ENCODE measurements at regions not wholly inside any gene's neighbourhood (a gene's known extent, or its start where the extent isn't known, plus 50 kb on each side); places are given as distances from the start of the nearest gene placed in this dataset.

- no peak for DNase-seq (ENCODE audit: low spot score)
- TF ChIP-seq, protein P1, sequence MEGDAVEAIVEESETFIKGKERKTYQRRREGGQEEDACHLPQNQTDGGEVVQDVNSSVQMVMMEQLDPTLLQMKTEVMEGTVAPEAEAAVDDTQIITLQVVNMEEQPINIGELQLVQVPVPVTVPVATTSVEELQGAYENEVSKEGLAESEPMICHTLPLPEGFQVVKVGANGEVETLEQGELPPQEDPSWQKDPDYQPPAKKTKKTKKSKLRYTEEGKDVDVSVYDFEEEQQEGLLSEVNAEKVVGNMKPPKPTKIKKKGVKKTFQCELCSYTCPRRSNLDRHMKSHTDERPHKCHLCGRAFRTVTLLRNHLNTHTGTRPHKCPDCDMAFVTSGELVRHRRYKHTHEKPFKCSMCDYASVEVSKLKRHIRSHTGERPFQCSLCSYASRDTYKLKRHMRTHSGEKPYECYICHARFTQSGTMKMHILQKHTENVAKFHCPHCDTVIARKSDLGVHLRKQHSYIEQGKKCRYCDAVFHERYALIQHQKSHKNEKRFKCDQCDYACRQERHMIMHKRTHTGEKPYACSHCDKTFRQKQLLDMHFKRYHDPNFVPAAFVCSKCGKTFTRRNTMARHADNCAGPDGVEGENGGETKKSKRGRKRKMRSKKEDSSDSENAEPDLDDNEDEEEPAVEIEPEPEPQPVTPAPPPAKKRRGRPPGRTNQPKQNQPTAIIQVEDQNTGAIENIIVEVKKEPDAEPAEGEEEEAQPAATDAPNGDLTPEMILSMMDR (IDR thresholded peaks at IDR 0.05; ENCODE audit: extremely low read depth, missing control alignments), result no peak
Measured at GRCh38 chr3:145118303-145118702, 1042.7 kb downstream of the PLOD2 start.

DNA sequence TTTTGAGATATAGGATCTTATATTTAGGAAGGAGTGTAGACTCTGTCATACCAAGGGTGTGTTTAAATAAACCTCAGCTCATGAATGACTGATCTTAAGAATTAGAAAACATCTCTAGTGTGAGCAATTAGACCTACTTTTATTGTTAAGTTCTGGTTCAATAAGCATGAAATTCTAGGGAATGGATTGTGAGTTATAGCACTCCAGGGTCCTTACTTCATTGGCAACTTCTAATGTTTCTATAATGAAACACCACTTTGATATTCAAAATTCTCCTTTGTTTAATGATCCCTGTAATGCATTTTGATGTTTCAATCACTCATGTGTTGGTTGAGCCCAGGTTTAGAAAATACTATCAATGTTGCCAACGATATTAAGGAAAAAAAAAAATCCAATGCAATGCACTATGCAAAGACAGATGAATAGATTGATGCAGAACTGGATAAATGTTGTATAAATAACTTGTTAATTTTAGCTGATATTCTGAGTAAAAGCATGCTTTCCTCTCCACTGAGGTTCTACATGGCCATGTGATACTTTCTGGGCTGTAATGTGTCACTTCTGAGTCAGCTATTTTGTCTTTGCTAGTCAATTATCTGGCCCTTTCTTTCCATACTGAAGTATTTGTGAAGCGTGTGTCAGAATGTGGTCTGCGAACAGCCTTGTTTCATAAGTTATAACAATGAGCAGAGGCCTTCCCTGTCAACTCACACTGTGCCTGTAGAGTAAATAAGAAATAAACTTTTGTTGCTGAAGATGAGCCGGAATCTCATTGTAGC, 1035.9 kb downstream of the PLOD2 start:
- no peak for DNase-seq (ENCODE audit: low spot score)

GRCh38 chr3:145133281-145133680, 1027.7 kb downstream of the PLOD2 start:
- no peak for DNase-seq (ENCODE audit: low spot score)
- TF ChIP-seq, protein P1 (IDR thresholded peaks at IDR 0.05; ENCODE audit: extremely low read depth, missing control alignments), result no peak

More for the DNA sequence above, 1035.9 kb downstream of the PLOD2 start:
- TF ChIP-seq, protein P1 (IDR thresholded peaks at IDR 0.05; ENCODE audit: extremely low read depth, missing control alignments), result no peak

- no peak for DNase-seq (ENCODE audit: low spot score)
- TF ChIP-seq, protein P1 (IDR thresholded peaks at IDR 0.05; ENCODE audit: extremely low read depth, missing control alignments), result no peak
Measured at GRCh38 chr3:145134738-145135137, 1026.2 kb downstream of the PLOD2 start.

DNA sequence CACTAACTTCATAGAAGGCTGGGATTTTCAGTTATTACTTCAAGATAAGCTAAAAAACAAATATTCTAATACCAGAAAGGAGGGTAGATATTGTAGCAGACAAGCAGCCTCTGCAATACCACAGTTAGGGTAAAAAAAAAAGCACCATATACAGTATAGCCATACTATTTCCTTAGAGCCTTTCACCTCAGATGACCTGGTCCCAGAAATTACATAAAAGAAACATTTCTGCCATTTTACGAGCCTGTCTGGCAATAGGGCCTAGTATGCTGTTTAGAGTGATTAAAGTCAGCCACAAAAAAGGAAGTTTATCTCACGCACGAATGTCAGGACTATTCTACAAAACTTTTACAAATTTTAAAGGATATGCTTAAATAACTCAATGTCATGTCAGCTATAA, 1016.6 kb downstream of the PLOD2 start:
- no peak for DNase-seq (ENCODE audit: low spot score)
- TF ChIP-seq, protein P1 (IDR thresholded peaks at IDR 0.05; ENCODE audit: extremely low read depth, missing control alignments), result no peak

DNA sequence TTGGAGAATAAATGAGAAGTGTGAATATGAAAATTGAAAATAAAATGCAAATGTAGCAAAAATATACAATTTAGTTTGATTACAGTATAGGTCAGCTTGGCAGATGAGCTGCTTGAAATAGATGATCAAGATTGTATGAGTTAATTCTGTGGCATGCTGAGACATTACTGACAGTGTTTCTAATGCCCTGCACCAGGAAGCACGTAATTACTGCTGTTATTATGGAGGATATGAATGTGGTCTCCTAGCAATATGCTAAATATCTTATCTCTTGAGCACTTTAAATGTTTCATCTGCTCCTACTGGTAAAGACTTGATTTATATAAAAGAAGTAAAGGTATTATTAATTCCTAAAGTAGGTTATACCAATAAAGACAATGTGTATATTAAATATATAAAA, 1015.5 kb downstream of the PLOD2 start:
- no peak for DNase-seq (ENCODE audit: low spot score)
- TF ChIP-seq, protein P1 (IDR thresholded peaks at IDR 0.05; ENCODE audit: extremely low read depth, missing control alignments), result no peak

DNA sequence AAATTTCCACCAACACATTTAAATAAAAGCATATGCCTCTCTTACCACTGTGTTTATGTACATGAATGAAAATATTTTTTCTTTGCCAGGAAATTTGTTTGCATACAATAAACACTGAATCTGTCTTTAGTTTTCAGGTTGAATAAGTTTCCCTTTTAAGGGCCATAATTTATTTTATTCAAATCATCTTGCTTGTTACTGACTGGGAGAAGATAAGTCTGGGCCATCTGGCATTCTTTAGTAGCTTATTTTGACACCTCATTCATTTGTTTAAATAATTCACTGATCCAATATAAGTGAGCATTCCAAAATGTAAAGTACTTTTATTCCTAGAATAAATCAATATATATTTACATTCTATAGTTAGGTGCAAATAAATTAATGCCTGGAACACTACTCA, 1001.3 kb downstream of the PLOD2 start:
- DNase-seq (ENCODE audit: low spot score), result no peak
- TF ChIP-seq, protein P1 (IDR thresholded peaks at IDR 0.05; ENCODE audit: extremely low read depth, missing control alignments), result no peak
